Esophagus muscularis mucosa (tissue), 4 donors: ENCODE measurements at regions not wholly inside any gene's neighbourhood (a gene's known extent, or its start where the extent isn't known, plus 50 kb on each side); places are given as distances from the start of the nearest gene placed in this dataset.

Source experiments
- EP300 ChIP-seq: sonication (generic); formaldehyde crosslinking; IDR thresholded peaks from one replicate; pipeline ENCODE4 v1.6.1; 2017; ENCODE audit warnings: antibody characterized with exemption
- POLR2A ChIP-seq: fragments of 450-650 bp; IDR thresholded peaks from one replicate; pipeline ENCODE4 v1.6.1; 2017; ENCODE audit warnings: antibody characterized with exemption, moderate library complexity, mild to moderate bottlenecking, low read depth
- POLR2AphosphoS5 ChIP-seq, 2 donors: sonication (generic); formaldehyde crosslinking; IDR thresholded peaks; one replicate each; pipeline ENCODE4 v1.6.1; 2017; ENCODE audit warnings: antibody characterized with exemption in 2 of 2
- TF ChIP-seq, protein P1 (sequence below), 3 experiments: fragments of 200-600 bp in 2 of 3; fragments of 450-650 bp in 1 of 3; sonication (generic) in 2 of 3; IDR thresholded peaks; one replicate each; pipeline ENCODE4 v1.5.1; 2017 to 2019; ENCODE audit warnings: antibody characterized with exemption in 3 of 3, mild to moderate bottlenecking in 2 of 3, moderate library complexity in 1 of 3

DNA sequence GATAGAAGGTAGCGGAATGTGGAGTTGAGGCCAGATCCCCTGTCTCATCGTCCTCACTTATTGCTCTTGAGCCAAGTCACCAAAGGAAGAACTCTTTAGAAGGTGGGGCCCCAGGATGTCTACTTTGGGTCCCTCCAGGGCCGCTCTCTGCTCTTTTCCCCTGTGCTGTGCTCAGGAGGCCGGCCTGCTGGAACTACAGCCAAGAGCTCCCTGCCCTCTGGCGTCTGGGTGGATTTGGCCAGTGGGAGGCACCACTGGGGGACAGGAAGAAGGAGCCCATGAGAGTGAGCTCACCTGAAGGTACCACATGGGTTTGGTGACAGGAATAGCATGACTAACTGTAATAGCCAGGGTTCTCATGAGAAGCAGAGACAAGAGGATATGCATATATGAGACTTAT, 97.7 kb upstream of the FAM180A start:
- TF ChIP-seq, protein P1, sequence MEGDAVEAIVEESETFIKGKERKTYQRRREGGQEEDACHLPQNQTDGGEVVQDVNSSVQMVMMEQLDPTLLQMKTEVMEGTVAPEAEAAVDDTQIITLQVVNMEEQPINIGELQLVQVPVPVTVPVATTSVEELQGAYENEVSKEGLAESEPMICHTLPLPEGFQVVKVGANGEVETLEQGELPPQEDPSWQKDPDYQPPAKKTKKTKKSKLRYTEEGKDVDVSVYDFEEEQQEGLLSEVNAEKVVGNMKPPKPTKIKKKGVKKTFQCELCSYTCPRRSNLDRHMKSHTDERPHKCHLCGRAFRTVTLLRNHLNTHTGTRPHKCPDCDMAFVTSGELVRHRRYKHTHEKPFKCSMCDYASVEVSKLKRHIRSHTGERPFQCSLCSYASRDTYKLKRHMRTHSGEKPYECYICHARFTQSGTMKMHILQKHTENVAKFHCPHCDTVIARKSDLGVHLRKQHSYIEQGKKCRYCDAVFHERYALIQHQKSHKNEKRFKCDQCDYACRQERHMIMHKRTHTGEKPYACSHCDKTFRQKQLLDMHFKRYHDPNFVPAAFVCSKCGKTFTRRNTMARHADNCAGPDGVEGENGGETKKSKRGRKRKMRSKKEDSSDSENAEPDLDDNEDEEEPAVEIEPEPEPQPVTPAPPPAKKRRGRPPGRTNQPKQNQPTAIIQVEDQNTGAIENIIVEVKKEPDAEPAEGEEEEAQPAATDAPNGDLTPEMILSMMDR (IDR thresholded peaks at IDR 0.05) = no peak
- no peak for TF ChIP-seq POLR2A
- no peak for TF ChIP-seq EP300
- TF ChIP-seq POLR2AphosphoS5 (IDR thresholded peaks at IDR 0.05) = no peak
